ENCODE measurements at regions not wholly inside any gene's neighbourhood (a gene's known extent, or its start where the extent isn't known, plus 50 kb on each side); places are given as distances from the start of the nearest gene placed in this dataset.

GRCh38 chr2:185188656-185189055 is 549.9 kb upstream of the FSIP2 start:
- Mint-ChIP-seq H3K4me3 (no peak overlapping the region), H3K4me1 (no peaks in the 10 kb centered on the region), H3K27me3 (ENCODE audit: low read depth in 3 of 3) (no peaks in the 10 kb centered on the region), H3K27ac (no peak overlapping the region), H3K36me3 (no peaks in the 10 kb centered on the region), H3K9me3 (peaks cover 6 to 16% (median 9%) of the 10 kb centered on the region in 7 donors)
- Histone ChIP-seq H3K79me2 (ENCODE audit: insufficient read depth, low read length) (no peaks in the 10 kb centered on the region), H3K36me3 (replicated peaks in 1 of 2; ENCODE audit: control insufficient read depth in 1 of 2, insufficient read depth in 2 of 2, low read length in 2 of 2) (no peaks in the 10 kb centered on the region), H3K9ac (ENCODE audit: insufficient read depth, low read length, poor library complexity, severe bottlenecking) (no peak overlapping the region), H3K4me3 (replicated peaks in 1 of 3; ENCODE audit: low read depth in 2 of 3, low read length in 3 of 3) (no peak overlapping the region), H3K27me3 (ENCODE audit: control insufficient read depth in 2 of 2, insufficient read depth in 2 of 2, low read length in 2 of 2) (no peaks in the 10 kb centered on the region), H3K4me1 (ENCODE audit: control insufficient read depth in 1 of 2, insufficient read depth in 2 of 2, low read length in 2 of 2) (no peaks in the 10 kb centered on the region), H3K27ac (ENCODE audit: low read depth in 1 of 2, low read length in 2 of 2) (no peak overlapping the region), H3K9me3 (replicated peaks in 1 of 2; ENCODE audit: control insufficient read depth in 1 of 2, insufficient read depth in 1 of 2, low read length in 2 of 2) (peaks cover 0 to 14% of the 10 kb centered on the region in 2 donors), H3K4me2 (replicated peaks; ENCODE audit: extremely low read depth, low read length, poor library complexity, severe bottlenecking) (no peak overlapping the region), H2AFZ (ENCODE audit: insufficient read depth, low read depth, low read length, poor library complexity, severe bottlenecking) (no peak overlapping the region), H4K20me1 (ENCODE audit: insufficient read depth, low read length) (no peaks in the 10 kb centered on the region)
- no peak for DNase-seq
- TF ChIP-seq CTCF (IDR thresholded peaks at IDR 0.05) = no peak
- intact Hi-C loops (cut with micrococcal nuclease) = no loop called here

GRCh38 chr2:185201063-185201462 is 537.5 kb upstream of the FSIP2 start:
- peaks cover 0 to 2% (median 0%) of the 10 kb centered on the region in 7 donors for H3K9me3 Mint-ChIP-seq
- H3K27me3 Mint-ChIP-seq (ENCODE audit: low read depth in 3 of 3) = peaks cover 0 to 1% (median 0%) of the 10 kb centered on the region in 3 donors
- no peaks in the 10 kb centered on the region for H3K36me3 Mint-ChIP-seq
- Histone ChIP-seq H3K9me3 (replicated peaks in 1 of 2; ENCODE audit: control insufficient read depth in 1 of 2, insufficient read depth in 1 of 2, low read length in 2 of 2) (no peaks in the 10 kb centered on the region), H3K27ac (ENCODE audit: low read depth in 1 of 2, low read length in 2 of 2) (no peak overlapping the region), H3K36me3 (replicated peaks in 1 of 2; ENCODE audit: control insufficient read depth in 1 of 2, insufficient read depth in 2 of 2, low read length in 2 of 2) (no peaks in the 10 kb centered on the region), H3K79me2 (ENCODE audit: insufficient read depth, low read length) (no peaks in the 10 kb centered on the region), H3K4me2 (replicated peaks; ENCODE audit: extremely low read depth, low read length, poor library complexity, severe bottlenecking) (no peak overlapping the region), H3K4me1 (ENCODE audit: control insufficient read depth in 1 of 2, insufficient read depth in 2 of 2, low read length in 2 of 2) (no peaks in the 10 kb centered on the region), H3K4me3 (replicated peaks in 1 of 3; ENCODE audit: low read depth in 2 of 3, low read length in 3 of 3) (no peak overlapping the region), H2AFZ (ENCODE audit: insufficient read depth, low read depth, low read length, poor library complexity, severe bottlenecking) (no peak overlapping the region), H3K27me3 (ENCODE audit: control insufficient read depth in 2 of 2, insufficient read depth in 2 of 2, low read length in 2 of 2) (no peaks in the 10 kb centered on the region), H3K9ac (ENCODE audit: insufficient read depth, low read length, poor library complexity, severe bottlenecking) (no peak overlapping the region), H4K20me1 (ENCODE audit: insufficient read depth, low read length) (no peaks in the 10 kb centered on the region)
- no CpG with 5 or more reads among the region's 1 CpG for WGBS (ENCODE audit: insufficient coverage)
- DNase-seq = no peak
- intact Hi-C loops (cut with micrococcal nuclease) = no loop called here
- no peak overlapping the region for H3K4me3 Mint-ChIP-seq
- TF ChIP-seq CTCF (IDR thresholded peaks at IDR 0.05) = no peak
- H3K4me1 Mint-ChIP-seq = no peaks in the 10 kb centered on the region
- no peak overlapping the region for H3K27ac Mint-ChIP-seq
